ENCODE measurements at regions not wholly inside any gene's neighbourhood (a gene's known extent, or its start where the extent isn't known, plus 50 kb on each side); places are given as distances from the start of the nearest gene placed in this dataset.

DNA sequence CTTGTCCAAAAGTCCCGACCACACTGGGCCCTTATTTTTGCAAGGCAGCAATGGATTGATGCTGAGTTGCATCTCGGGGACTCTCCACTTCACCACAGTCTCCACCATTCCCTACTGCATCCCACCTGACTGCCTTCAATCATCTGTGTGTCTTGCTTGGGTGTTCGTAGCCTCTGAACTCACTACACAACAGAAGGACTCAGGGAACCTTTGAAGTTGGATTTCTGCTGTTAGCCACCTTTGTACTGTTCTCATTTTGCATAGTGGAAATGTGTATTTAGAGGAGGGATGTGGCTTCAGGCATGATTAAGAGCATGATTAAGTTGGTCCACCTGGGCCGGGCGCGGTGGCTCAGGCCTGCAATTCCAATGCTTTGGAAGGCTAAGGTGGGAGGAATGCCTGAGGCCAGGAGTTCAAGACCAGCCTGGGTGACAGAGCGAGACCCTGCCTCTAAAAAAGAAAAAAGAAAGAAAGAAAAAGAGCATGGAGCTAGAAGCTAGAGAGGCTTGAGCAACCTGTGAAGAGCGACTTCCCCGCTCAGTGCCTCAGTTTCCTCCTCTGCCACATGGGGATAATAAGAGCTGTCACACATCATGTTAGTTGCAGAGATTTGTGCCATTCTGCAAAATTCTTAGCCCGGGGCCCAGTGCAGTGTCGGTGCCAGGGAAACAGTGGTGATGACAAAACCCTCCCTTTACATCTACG is 121.3 kb upstream of the PTPN1 start:
- H3K4me1 ChIP-seq (ENCODE audit: control insufficient read depth, insufficient read depth, low read length, poor library complexity, severe bottlenecking) = no peaks in the 10 kb centered on the region
- peaks cover 4% of the 10 kb centered on the region for H3K27me3 ChIP-seq (ENCODE audit: control insufficient read depth, insufficient read depth, low read length)
- no peaks in the 10 kb centered on the region for H3K36me3 Mint-ChIP-seq
- no peaks in the 10 kb centered on the region for H3K36me3 ChIP-seq (ENCODE audit: control insufficient read depth, insufficient read depth, low read length)
- peaks cover 0 to 17% (median 3%) of the 10 kb centered on the region in 4 donors for H3K4me1 Mint-ChIP-seq
- ATAC-seq (ENCODE audit: low read depth in 2 of 2) (no peak), DNase-seq (no peak)
- H3K27me3 Mint-ChIP-seq = peaks cover 13% of the 10 kb centered on the region
- H3K4me3 Mint-ChIP-seq = no peak overlapping the region
- no peaks in the 10 kb centered on the region for H3K9me3 ChIP-seq (ENCODE audit: control insufficient read depth in 2 of 2, low read length in 2 of 2)
- no peak overlapping the region for H3K27ac ChIP-seq (ENCODE audit: insufficient read depth, low read length, poor library complexity, severe bottlenecking)
- no peaks in the 10 kb centered on the region for H3K9me3 Mint-ChIP-seq
- H3K27ac Mint-ChIP-seq = no peak overlapping the region
- H3K4me3 ChIP-seq (ENCODE audit: low read depth, low read length) = no peak overlapping the region

DNA sequence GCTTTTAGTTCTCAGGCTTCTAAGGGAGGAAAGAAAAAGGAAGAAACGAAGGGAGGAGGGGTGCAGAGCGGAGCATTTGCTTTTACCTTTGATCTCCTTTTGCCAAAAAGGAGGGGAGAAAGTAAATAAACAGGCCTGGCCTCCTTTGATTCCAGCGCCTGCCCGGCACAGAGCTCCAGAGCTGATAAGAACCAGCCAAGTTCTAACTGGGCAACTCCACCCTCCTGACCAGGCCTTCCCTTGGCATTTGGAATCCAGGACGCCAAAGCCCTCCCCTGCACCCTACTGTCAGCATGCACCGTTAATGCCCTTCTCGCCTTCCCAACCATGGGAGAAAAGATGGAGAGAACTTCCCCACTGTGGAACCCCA is 120.8 kb upstream of the PTPN1 start:
- H3K9me3 Mint-ChIP-seq = no peaks in the 10 kb centered on the region
- no peak overlapping the region for H3K4me3 Mint-ChIP-seq
- no peak overlapping the region for H3K4me3 ChIP-seq (ENCODE audit: low read depth, low read length)
- H3K27me3 ChIP-seq (ENCODE audit: control insufficient read depth, insufficient read depth, low read length) = peaks cover 4% of the 10 kb centered on the region
- H3K36me3 Mint-ChIP-seq = no peaks in the 10 kb centered on the region
- no peaks in the 10 kb centered on the region for H3K36me3 ChIP-seq (ENCODE audit: control insufficient read depth, insufficient read depth, low read length)
- no peaks in the 10 kb centered on the region for H3K4me1 ChIP-seq (ENCODE audit: control insufficient read depth, insufficient read depth, low read length, poor library complexity, severe bottlenecking)
- DNase-seq (no peak), ATAC-seq (ENCODE audit: low read depth in 2 of 2) (no peak)
- peaks cover 13% of the 10 kb centered on the region for H3K27me3 Mint-ChIP-seq
- peaks cover 0 to 17% (median 3%) of the 10 kb centered on the region in 4 donors for H3K4me1 Mint-ChIP-seq
- no peaks in the 10 kb centered on the region for H3K9me3 ChIP-seq (ENCODE audit: control insufficient read depth in 2 of 2, low read length in 2 of 2)
- no peak overlapping the region for H3K27ac ChIP-seq (ENCODE audit: insufficient read depth, low read length, poor library complexity, severe bottlenecking)
- H3K27ac Mint-ChIP-seq = no peak overlapping the region

DNA sequence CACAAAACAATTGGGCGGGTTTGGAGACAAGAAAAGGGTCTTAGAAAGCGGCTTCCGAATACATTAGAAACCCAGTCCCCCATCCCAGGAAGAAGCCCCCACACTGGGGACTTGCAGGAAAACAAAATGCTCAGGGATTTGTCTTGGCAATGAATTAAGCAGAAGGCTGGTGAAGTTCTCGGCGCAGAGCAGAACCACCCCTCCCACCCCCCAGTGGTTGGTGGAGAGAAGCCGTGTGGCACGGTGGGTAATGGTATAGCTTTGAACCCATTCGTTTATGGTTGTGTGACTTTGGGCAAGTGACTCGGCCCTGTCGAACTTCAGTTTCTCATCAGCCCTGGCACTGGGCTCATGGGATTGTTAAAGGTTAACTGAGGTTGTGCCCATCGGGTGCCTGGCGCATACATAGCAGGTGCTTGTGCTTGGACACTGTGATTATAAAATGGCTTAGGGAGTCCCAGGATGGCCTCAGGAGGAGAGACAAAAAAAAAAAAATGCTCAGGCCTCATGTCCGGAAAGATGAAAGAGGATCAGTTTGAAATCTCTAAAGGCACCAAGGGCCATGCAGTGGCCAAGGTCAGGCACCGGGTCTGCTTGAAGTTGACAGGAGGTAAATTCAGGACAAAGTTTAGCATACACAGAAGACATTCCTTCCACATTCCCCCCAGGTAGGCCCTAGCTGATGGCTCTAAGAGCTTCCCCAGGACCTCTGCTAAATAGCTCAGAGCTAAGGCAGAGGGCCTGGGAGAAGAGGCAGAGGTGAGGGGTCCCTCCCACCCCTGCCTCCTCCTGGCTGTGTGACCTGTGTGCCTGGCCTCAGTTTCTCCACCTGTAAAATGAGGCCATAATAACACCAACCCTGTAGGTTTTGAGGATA is 120.1 kb upstream of the PTPN1 start:
- Histone ChIP-seq H3K36me3 (ENCODE audit: control insufficient read depth, insufficient read depth, low read length) (no peaks in the 10 kb centered on the region), H3K4me1 (ENCODE audit: control insufficient read depth, insufficient read depth, low read length, poor library complexity, severe bottlenecking) (no peaks in the 10 kb centered on the region), H3K27me3 (ENCODE audit: control insufficient read depth, insufficient read depth, low read length) (peaks cover 4% of the 10 kb centered on the region), H3K4me3 (ENCODE audit: low read depth, low read length) (no peak overlapping the region), H3K27ac (ENCODE audit: insufficient read depth, low read length, poor library complexity, severe bottlenecking) (no peak overlapping the region), H3K9me3 (ENCODE audit: control insufficient read depth in 2 of 2, low read length in 2 of 2) (no peaks in the 10 kb centered on the region)
- H3K27me3 Mint-ChIP-seq = peaks cover 13% of the 10 kb centered on the region
- ATAC-seq (ENCODE audit: low read depth in 2 of 2) (no peak), DNase-seq (no peak)
- H3K27ac Mint-ChIP-seq = no peak overlapping the region
- H3K9me3 Mint-ChIP-seq = no peaks in the 10 kb centered on the region
- no peak overlapping the region for H3K4me3 Mint-ChIP-seq
- H3K36me3 Mint-ChIP-seq = no peaks in the 10 kb centered on the region
- peaks cover 0 to 14% (median 3%) of the 10 kb centered on the region in 4 donors for H3K4me1 Mint-ChIP-seq

DNA sequence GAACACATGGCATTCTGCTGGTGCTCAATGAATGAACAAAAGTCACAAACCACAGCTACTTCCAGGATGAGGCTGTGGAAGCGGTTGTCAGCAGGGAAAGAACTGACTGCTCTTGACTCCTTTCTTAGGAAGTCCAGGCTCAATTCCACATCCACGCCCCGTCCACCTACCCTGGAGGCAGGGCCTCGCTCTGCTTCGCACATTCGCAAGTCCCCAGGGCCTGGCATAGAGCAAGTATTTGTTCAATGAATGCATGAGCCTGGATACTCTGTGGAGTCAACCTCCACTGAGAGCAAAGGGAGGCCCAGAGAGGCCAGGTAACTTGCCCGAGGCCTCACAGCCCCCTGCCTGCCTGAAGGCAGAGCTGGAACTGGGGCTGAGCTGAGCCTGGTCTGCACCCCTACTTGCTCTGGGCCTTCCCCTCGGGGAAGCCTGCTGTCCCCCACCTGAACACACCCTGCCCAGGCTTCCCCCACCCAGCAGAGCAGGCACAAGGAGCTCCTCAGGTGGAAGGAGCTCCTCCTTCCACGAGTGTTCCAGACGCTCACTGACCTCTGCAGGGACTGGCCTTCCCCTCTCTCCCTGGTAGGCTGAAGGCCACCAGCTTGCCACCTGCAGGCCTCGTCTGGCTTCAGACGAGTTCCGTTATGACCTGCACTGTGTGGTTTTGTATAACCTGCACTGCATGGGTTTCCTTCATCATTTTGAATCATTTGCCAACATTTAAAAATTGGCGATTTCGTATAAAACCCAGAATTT is 119.3 kb upstream of the PTPN1 start:
- Histone ChIP-seq H3K36me3 (ENCODE audit: control insufficient read depth, insufficient read depth, low read length) (no peaks in the 10 kb centered on the region), H3K27me3 (ENCODE audit: control insufficient read depth, insufficient read depth, low read length) (peaks cover 4% of the 10 kb centered on the region), H3K9me3 (ENCODE audit: control insufficient read depth in 2 of 2, low read length in 2 of 2) (no peaks in the 10 kb centered on the region), H3K4me1 (ENCODE audit: control insufficient read depth, insufficient read depth, low read length, poor library complexity, severe bottlenecking) (no peaks in the 10 kb centered on the region), H3K27ac (ENCODE audit: insufficient read depth, low read length, poor library complexity, severe bottlenecking) (no peak overlapping the region), H3K4me3 (ENCODE audit: low read depth, low read length) (no peak overlapping the region)
- peaks cover 0 to 9% (median 2%) of the 10 kb centered on the region in 4 donors for H3K4me1 Mint-ChIP-seq
- DNase-seq (no peak), ATAC-seq (ENCODE audit: low read depth in 2 of 2) (no peak)
- peaks cover 7% of the 10 kb centered on the region for H3K27me3 Mint-ChIP-seq
- H3K4me3 Mint-ChIP-seq = no peak overlapping the region
- H3K27ac Mint-ChIP-seq = no peak overlapping the region
- H3K9me3 Mint-ChIP-seq = no peaks in the 10 kb centered on the region
- H3K36me3 Mint-ChIP-seq = no peaks in the 10 kb centered on the region

DNA sequence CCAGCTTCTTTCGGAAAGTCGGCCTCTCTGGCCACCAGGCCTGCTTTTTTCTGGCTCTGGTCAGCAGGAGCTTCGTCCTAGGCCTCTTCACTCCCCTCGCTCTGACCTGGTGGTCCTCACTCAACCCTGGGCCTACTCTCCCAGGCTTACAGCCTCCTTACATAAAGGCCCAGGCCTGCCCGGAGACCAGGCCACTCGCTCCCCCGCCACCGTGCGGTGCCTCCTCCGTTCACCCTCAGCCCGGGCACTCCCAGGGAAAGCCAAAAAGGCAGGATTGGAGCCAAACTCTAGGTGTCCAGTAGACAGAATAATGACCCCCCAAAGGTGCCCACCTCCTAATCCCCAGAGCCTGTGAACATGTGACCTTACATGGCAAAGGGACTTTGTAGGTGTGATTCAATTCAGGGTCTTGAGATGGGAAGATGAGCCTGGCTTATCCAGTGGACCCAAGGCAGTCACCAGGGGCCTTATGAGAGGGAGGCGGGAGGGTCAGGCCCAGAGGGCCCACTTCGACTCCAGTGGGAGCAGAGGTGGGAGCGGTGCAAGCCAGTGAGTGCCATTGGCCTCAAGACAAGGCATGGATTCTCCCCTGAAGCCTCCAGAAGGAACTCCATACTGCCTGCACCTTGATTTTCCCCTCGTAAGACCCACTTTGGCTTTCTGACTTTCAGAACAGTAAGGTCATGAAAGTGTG is 118.6 kb upstream of the PTPN1 start:
- no peak overlapping the region for H3K27ac Mint-ChIP-seq
- ATAC-seq (ENCODE audit: low read depth in 2 of 2) = no peak
- DNase-seq = no peak
- no peaks in the 10 kb centered on the region for H3K36me3 ChIP-seq (ENCODE audit: control insufficient read depth, insufficient read depth, low read length)
- no peak overlapping the region for H3K27ac ChIP-seq (ENCODE audit: insufficient read depth, low read length, poor library complexity, severe bottlenecking)
- H3K4me1 ChIP-seq (ENCODE audit: control insufficient read depth, insufficient read depth, low read length, poor library complexity, severe bottlenecking) = no peaks in the 10 kb centered on the region
- H3K4me1 Mint-ChIP-seq = peaks cover 0 to 1% (median under 1%) of the 10 kb centered on the region in 4 donors
- H3K4me3 ChIP-seq (ENCODE audit: low read depth, low read length) = no peak overlapping the region
- peaks cover 7% of the 10 kb centered on the region for H3K27me3 Mint-ChIP-seq
- peaks cover 4% of the 10 kb centered on the region for H3K27me3 ChIP-seq (ENCODE audit: control insufficient read depth, insufficient read depth, low read length)
- no peak overlapping the region for H3K4me3 Mint-ChIP-seq
- H3K9me3 Mint-ChIP-seq = no peaks in the 10 kb centered on the region
- no peaks in the 10 kb centered on the region for H3K36me3 Mint-ChIP-seq
- no peaks in the 10 kb centered on the region for H3K9me3 ChIP-seq (ENCODE audit: control insufficient read depth in 2 of 2, low read length in 2 of 2)

DNA sequence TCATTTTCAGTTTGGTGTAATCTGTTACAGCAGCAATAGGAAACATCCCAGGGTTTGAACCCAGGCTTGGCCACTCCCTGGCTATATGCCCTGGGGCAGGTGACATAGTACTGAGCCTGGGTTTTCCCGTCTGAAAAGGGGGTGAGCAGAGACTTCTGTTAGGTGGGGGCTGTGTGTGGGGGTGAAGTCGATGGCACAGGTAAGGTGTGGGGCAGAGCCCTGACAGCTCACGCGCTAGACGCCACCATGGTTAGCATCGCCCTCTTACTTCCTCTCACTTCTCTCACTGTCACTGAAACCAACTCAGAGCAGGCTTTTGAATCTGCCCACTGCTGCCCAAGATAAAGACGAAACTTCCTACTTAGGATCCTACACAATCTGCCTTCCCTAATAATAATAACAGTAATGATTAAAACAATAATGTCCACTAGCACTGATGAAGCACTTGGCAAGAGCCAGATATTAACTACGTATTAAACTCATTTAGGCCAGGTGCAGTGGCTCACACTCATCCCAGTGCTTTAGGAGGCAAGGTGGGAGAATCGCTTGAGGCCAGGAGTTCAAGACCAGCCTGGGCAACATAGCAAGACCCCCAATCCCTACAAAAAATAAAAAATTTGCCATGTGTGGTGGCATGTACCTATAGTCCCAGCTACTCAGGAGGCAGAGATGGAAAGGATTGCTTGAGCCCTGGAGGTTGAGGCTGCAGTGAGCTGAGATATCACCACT is 117.9 kb upstream of the PTPN1 start:
- Mint-ChIP-seq H3K27ac (no peak overlapping the region), H3K9me3 (no peaks in the 10 kb centered on the region)
- ATAC-seq (ENCODE audit: low read depth in 2 of 2) = no peak

DNA sequence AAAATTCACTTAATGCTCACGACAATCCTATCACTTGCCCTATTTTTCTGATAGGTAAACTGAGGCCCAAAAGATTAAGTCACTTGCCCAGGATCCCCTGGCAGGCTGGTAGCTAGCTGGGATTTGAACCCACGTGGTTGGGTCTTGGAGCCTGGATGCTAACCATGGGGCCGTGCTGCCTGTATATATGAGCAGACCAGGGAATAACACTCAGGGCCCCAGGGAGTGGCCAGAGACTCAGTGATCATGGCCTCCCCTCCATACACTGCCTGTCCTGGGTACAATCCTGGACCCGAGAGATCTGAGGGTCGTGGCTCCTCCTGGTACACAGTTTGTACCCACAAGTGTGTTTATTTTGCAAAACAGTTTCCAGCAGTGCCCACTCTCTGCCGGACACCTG is 116.9 kb upstream of the PTPN1 start:
- H3K36me3 ChIP-seq (ENCODE audit: control insufficient read depth, insufficient read depth, low read length) = no peaks in the 10 kb centered on the region

More for the DNA sequence above, 117.9 kb upstream of the PTPN1 start:
- peaks cover 10% of the 10 kb centered on the region for H3K27me3 Mint-ChIP-seq
- H3K36me3 Mint-ChIP-seq = no peaks in the 10 kb centered on the region
- Histone ChIP-seq H3K4me3 (ENCODE audit: low read depth, low read length) (no peak overlapping the region), H3K4me1 (ENCODE audit: control insufficient read depth, insufficient read depth, low read length, poor library complexity, severe bottlenecking) (no peaks in the 10 kb centered on the region), H3K27ac (ENCODE audit: insufficient read depth, low read length, poor library complexity, severe bottlenecking) (no peak overlapping the region), H3K36me3 (ENCODE audit: control insufficient read depth, insufficient read depth, low read length) (no peaks in the 10 kb centered on the region), H3K27me3 (ENCODE audit: control insufficient read depth, insufficient read depth, low read length) (peaks cover 4% of the 10 kb centered on the region), H3K9me3 (ENCODE audit: control insufficient read depth in 2 of 2, low read length in 2 of 2) (no peaks in the 10 kb centered on the region)
- no peaks in the 10 kb centered on the region for H3K4me1 Mint-ChIP-seq
- no peak overlapping the region for H3K4me3 Mint-ChIP-seq
- no peak for DNase-seq

More for the DNA sequence above, 116.9 kb upstream of the PTPN1 start:
- Mint-ChIP-seq H3K9me3 (no peaks in the 10 kb centered on the region), H3K4me3 (no peak overlapping the region), H3K4me1 (no peaks in the 10 kb centered on the region), H3K27ac (no peak overlapping the region), H3K36me3 (no peaks in the 10 kb centered on the region), H3K27me3 (peaks cover 10% of the 10 kb centered on the region)
- Histone ChIP-seq H3K27ac (ENCODE audit: insufficient read depth, low read length, poor library complexity, severe bottlenecking) (no peak overlapping the region), H3K27me3 (ENCODE audit: control insufficient read depth, insufficient read depth, low read length) (peaks cover 4% of the 10 kb centered on the region), H3K4me3 (ENCODE audit: low read depth, low read length) (no peak overlapping the region), H3K9me3 (ENCODE audit: control insufficient read depth in 2 of 2, low read length in 2 of 2) (no peaks in the 10 kb centered on the region), H3K4me1 (ENCODE audit: control insufficient read depth, insufficient read depth, low read length, poor library complexity, severe bottlenecking) (no peaks in the 10 kb centered on the region)
- no peak for ATAC-seq (ENCODE audit: low read depth in 2 of 2)
- no peak for DNase-seq

All from CD4-positive, CD25-positive, alpha-beta regulatory T cell (primary cell).